Glutamatergic neuron (in vitro differentiated cells): ENCODE measurements at regions not wholly inside any gene's neighbourhood (a gene's known extent, or its start where the extent isn't known, plus 50 kb on each side); places are given as distances from the start of the nearest gene placed in this dataset.

ENCODE experiments used
- DNase-seq: peaks from one replicate; pipeline ENCODE4 v3.0.0; 2022
- H3K27ac Mint-ChIP-seq: one replicate; pipeline ENCODE4 v1.8.0; 2020; ENCODE audit warnings: mild to moderate bottlenecking, mixed read lengths, inconsistent platforms; ENCODE audit not compliant: unreplicated experiment
- H3K27me3 Mint-ChIP-seq: one replicate; pipeline ENCODE4 v1.8.0; 2020; ENCODE audit warnings: mild to moderate bottlenecking, moderate library complexity, mixed read lengths, inconsistent platforms; ENCODE audit not compliant: unreplicated experiment
- H3K36me3 Mint-ChIP-seq: one replicate; pipeline ENCODE4 v1.8.0; 2020; ENCODE audit warnings: mild to moderate bottlenecking, mixed read lengths, inconsistent platforms; ENCODE audit not compliant: unreplicated experiment
- H3K4me1 Mint-ChIP-seq: one replicate; pipeline ENCODE4 v1.8.0; 2020; ENCODE audit warnings: mild to moderate bottlenecking, low read depth, mixed read lengths, inconsistent platforms; ENCODE audit not compliant: unreplicated experiment
- H3K4me3 Mint-ChIP-seq: one replicate; pipeline ENCODE4 v1.8.0; 2020; ENCODE audit warnings: mild to moderate bottlenecking, mixed read lengths, inconsistent platforms; ENCODE audit not compliant: unreplicated experiment
- H3K9me3 Mint-ChIP-seq: one replicate; pipeline ENCODE4 v1.8.0; 2020; ENCODE audit warnings: mild to moderate bottlenecking, moderate library complexity, mixed read lengths, inconsistent platforms; ENCODE audit not compliant: unreplicated experiment
- CTCF ChIP-seq: fragments of 200-600 bp; sonication (generic); IDR thresholded peaks from one replicate; pipeline ENCODE4 v1.5.0; 2021; ENCODE audit not compliant: partially characterized antibody, unreplicated experiment

GRCh38 chr14:94681300-94682060 is 69.3 kb downstream of the SERPINA3 start:
- peaks cover 2% of the 10 kb centered on the region for H3K9me3 Mint-ChIP-seq
- H3K27me3 Mint-ChIP-seq = peaks cover 2% of the 10 kb centered on the region
- H3K4me1 Mint-ChIP-seq = peaks cover 1% of the 10 kb centered on the region
- H3K27ac Mint-ChIP-seq = no peak overlapping the region
- no peaks in the 10 kb centered on the region for H3K36me3 Mint-ChIP-seq
- no peak overlapping the region for H3K4me3 Mint-ChIP-seq
- no peak for TF ChIP-seq CTCF
- DNase-seq = no peak

DNA sequence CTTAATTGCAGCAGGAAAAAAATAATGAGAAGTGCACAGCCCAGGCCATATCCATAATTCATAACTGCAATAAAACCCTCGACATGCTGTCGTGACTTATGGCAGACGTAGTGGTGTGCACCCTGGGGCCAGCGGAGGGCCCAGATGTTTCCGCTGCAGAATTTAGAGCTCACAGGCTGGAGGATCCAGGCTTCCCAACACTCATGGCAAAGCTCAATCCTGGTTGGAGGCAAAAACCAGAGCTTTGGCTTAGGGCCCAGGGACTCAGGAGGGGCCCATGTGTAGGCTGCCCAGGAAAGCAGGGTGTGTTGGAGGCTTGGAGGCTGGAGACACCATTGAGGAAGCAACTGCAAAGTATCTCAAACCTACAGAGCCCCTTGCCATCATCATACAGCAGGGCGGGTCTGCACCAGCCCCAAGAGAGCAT is 68.7 kb downstream of the SERPINA3 start:
- no peak overlapping the region for H3K4me3 Mint-ChIP-seq
- H3K27me3 Mint-ChIP-seq = peaks cover 2% of the 10 kb centered on the region
- no peak for TF ChIP-seq CTCF
- DNase-seq = no peak
- H3K27ac Mint-ChIP-seq = no peak overlapping the region
- H3K36me3 Mint-ChIP-seq = no peaks in the 10 kb centered on the region
- H3K9me3 Mint-ChIP-seq = peaks cover 2% of the 10 kb centered on the region
- peaks cover 1% of the 10 kb centered on the region for H3K4me1 Mint-ChIP-seq

- Mint-ChIP-seq H3K4me3 (no peak overlapping the region), H3K9me3 (peaks cover 2% of the 10 kb centered on the region), H3K27ac (no peak overlapping the region), H3K4me1 (peaks cover 1% of the 10 kb centered on the region), H3K36me3 (no peaks in the 10 kb centered on the region), H3K27me3 (peaks cover 3% of the 10 kb centered on the region)
- DNase-seq = no peak
- no peak for TF ChIP-seq CTCF
Observed at GRCh38 chr14:94679937-94680861, 68.0 kb downstream of the SERPINA3 start.

- Mint-ChIP-seq H3K27ac (no peak overlapping the region), H3K9me3 (peaks cover 2% of the 10 kb centered on the region), H3K27me3 (peaks cover 3% of the 10 kb centered on the region), H3K36me3 (no peaks in the 10 kb centered on the region), H3K4me3 (no peak overlapping the region), H3K4me1 (peaks cover 1% of the 10 kb centered on the region)
- TF ChIP-seq CTCF = no peak
- no peak for DNase-seq
Observed at GRCh38 chr14:94679106-94679810, 67.1 kb downstream of the SERPINA3 start.
